ENCODE measurements at regions not wholly inside any gene's neighbourhood (a gene's known extent, or its start where the extent isn't known, plus 50 kb on each side); places are given as distances from the start of the nearest gene placed in this dataset.

DNA sequence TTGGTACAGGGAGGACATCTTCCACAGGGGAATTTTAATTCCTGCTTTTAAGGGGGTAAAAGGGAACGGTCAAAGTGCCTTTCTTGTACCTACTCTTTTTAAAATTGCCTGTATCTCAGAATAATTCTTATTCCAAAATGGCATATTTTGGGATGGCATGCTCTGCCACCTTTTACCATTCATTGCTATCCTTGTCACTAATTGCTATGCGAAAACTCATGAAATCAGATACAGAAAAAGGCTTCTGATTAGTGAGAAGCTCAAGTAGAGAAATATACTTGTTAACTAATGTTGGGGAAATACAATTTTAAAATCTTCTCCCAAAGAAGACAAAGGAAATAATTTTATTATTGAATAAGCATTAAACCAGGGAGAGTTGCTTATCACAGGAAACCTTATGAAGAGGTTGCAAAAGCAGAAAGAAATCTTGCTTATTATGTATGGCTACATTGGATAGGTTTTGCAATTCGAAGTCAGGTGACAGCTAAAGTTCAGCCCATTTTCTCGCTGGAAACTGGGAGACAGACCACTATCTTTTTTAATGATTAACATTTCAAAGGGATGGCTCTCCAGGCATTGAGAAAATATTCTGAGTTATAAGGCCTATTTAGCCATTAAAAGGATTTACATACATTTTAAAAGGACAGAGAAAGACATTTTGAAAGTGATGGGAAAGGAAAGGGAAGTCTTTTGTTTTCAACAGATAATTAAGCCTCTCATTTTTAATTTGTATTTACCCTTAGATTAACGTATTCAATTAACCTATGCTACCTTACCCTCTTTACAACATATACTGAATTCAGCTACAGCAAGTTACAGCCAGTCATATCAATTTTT, 110.3 kb upstream of the PRSS16 start:
- Histone ChIP-seq H3K9me2 (replicated peaks; ENCODE audit: insufficient read depth, low read length) (no peaks in the 10 kb centered on the region), H2AFZ (ENCODE audit: low read depth, low read length, severe bottlenecking) (peak overlapping the region; percentile 4), H4K20me1 (ENCODE audit: low read depth, low read length) (no peaks in the 10 kb centered on the region), H3K79me2 (ENCODE audit: insufficient read depth, low read length) (peaks cover 23% of the 10 kb centered on the region), H3K4me3 (ENCODE audit: insufficient read depth, low read length, poor library complexity, severe bottlenecking) (no peak overlapping the region), H3K9me3 (ENCODE audit: insufficient read depth, low read length) (no peaks in the 10 kb centered on the region), H3K9ac (ENCODE audit: low read length) (peak overlapping the region; percentile 23), H3K27ac (ENCODE audit: low read depth, low read length) (peak overlapping the region; percentile 95), H3K4me2 (ENCODE audit: low read depth, low read length, poor library complexity, severe bottlenecking) (peak overlapping the region; percentile 98), H3K27me3 (ENCODE audit: low read length) (no peaks in the 10 kb centered on the region), H3F3A (ENCODE audit: insufficient read depth) (peaks cover 78% of the 10 kb centered on the region), H3K36me3 (ENCODE audit: low read length) (no peaks in the 10 kb centered on the region)
- TF ChIP-seq CTCF (IDR thresholded peaks at IDR 0.05; ENCODE audit: insufficient read depth, low read length, poor library complexity, severe bottlenecking) = no peak
- TF ChIP-seq EZH2phosphoT487 (conservative IDR thresholded peaks at IDR 0.05; ENCODE audit: low read length) = no peak

DNA sequence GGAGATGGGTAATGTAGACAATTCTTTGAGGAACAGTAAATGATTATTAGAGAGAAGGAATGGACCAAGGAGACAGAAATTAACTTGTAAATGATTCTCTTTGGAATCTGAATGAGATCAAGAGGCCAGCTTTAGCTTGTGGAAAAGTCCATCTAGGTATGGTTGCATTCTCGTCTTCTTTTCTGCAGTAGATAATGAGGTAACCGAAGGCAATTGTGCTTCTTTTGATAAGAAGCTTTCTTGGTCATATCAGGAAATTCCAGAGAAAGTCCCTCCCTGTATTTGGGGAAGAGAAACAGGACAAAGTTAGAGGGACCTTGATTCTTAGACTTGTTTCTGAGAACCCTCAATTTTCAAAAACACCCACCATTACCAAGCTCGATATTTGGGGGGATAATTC, 109.1 kb upstream of the PRSS16 start:
- H3K79me2 ChIP-seq (ENCODE audit: insufficient read depth, low read length) = peaks cover 26% of the 10 kb centered on the region

DNA sequence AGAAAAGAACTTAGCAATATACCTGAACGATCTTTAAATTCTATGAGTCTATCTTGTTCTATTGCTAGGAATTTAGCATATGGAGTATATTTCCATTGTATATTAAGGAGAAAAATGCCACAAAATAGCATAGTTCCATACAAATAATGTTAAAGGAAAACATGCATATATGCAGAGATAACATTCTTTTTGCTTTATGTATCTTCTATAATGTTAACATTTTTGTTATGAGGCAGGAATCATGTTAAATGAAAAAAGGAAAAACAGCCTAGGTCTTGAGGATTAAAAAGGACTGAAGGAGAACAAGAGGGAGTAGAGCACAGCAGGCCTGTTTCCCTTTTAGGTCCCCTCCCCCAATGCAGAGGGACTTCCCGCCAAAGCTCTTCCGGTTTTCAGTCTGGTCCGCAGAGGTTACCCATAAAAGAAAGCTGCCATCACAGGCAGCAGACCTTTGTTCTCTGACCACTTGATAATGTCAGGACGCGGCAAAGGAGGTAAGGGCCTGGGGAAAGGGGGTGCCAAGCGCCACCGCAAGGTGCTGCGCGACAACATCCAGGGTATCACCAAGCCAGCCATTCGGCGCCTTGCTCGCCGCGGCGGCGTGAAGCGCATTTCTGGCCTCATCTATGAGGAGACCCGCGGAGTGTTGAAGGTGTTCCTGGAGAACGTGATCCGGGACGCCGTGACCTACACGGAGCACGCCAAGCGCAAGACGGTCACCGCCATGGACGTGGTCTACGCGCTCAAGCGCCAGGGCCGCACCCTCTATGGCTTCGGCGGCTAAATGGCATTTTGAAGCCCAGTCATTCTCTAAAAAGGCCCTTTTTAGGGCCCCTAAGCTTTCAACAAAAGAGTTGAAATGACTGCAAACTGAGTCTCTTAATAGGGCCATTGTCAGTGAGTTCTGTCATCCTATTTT, 108.4 kb upstream of the PRSS16 start:
- H3K9me2 ChIP-seq (replicated peaks; ENCODE audit: insufficient read depth, low read length) = no peaks in the 10 kb centered on the region
- TF ChIP-seq CTCF (IDR thresholded peaks at IDR 0.05; ENCODE audit: insufficient read depth, low read length, poor library complexity, severe bottlenecking) (no peak), EZH2phosphoT487 (conservative IDR thresholded peaks at IDR 0.05; ENCODE audit: low read length) (no peak)
- H3K4me2 ChIP-seq (ENCODE audit: low read depth, low read length, poor library complexity, severe bottlenecking) = peak overlapping the region; percentile 98
- peak overlapping the region; percentile 73 for H3K9ac ChIP-seq (ENCODE audit: low read length)
- no peaks in the 10 kb centered on the region for H3K27me3 ChIP-seq (ENCODE audit: low read length)
- peak overlapping the region; percentile 95 for H3K27ac ChIP-seq (ENCODE audit: low read depth, low read length)
- H3K79me2 ChIP-seq (ENCODE audit: insufficient read depth, low read length) = peaks cover 26% of the 10 kb centered on the region
- peak overlapping the region; percentile 64 for H3K4me3 ChIP-seq (ENCODE audit: insufficient read depth, low read length, poor library complexity, severe bottlenecking)
- peak overlapping the region; percentile 60 for H2AFZ ChIP-seq (ENCODE audit: low read depth, low read length, severe bottlenecking)
- no peaks in the 10 kb centered on the region for H3K9me3 ChIP-seq (ENCODE audit: insufficient read depth, low read length)
- H3F3A ChIP-seq (ENCODE audit: insufficient read depth) = peaks cover 78% of the 10 kb centered on the region
- H4K20me1 ChIP-seq (ENCODE audit: low read depth, low read length) = no peaks in the 10 kb centered on the region
- H3K36me3 ChIP-seq (ENCODE audit: low read length) = no peaks in the 10 kb centered on the region

More for the DNA sequence above, 109.1 kb upstream of the PRSS16 start:
- H3F3A ChIP-seq (ENCODE audit: insufficient read depth) = peaks cover 78% of the 10 kb centered on the region
- H3K9me2 ChIP-seq (replicated peaks; ENCODE audit: insufficient read depth, low read length) = no peaks in the 10 kb centered on the region
- H4K20me1 ChIP-seq (ENCODE audit: low read depth, low read length) = no peaks in the 10 kb centered on the region
- TF ChIP-seq EZH2phosphoT487 (conservative IDR thresholded peaks at IDR 0.05; ENCODE audit: low read length) (no peak), CTCF (IDR thresholded peaks at IDR 0.05; ENCODE audit: insufficient read depth, low read length, poor library complexity, severe bottlenecking) (no peak)
- no peaks in the 10 kb centered on the region for H3K27me3 ChIP-seq (ENCODE audit: low read length)
- no peaks in the 10 kb centered on the region for H3K36me3 ChIP-seq (ENCODE audit: low read length)
- H2AFZ ChIP-seq (ENCODE audit: low read depth, low read length, severe bottlenecking) = peak overlapping the region; percentile 60
- H3K4me2 ChIP-seq (ENCODE audit: low read depth, low read length, poor library complexity, severe bottlenecking) = peak overlapping the region; percentile 98
- peak overlapping the region; percentile 64 for H3K4me3 ChIP-seq (ENCODE audit: insufficient read depth, low read length, poor library complexity, severe bottlenecking)
- peak overlapping the region; percentile 95 for H3K27ac ChIP-seq (ENCODE audit: low read depth, low read length)
- H3K9me3 ChIP-seq (ENCODE audit: insufficient read depth, low read length) = no peaks in the 10 kb centered on the region
- H3K9ac ChIP-seq (ENCODE audit: low read length) = peak overlapping the region; percentile 73
